Right lobe of liver (tissue), 4 donors: ENCODE measurements at regions not wholly inside any gene's neighbourhood (a gene's known extent, or its start where the extent isn't known, plus 50 kb on each side); places are given as distances from the start of the nearest gene placed in this dataset.
"Not testable (repeated sequence)": the region's sequence is repeated elsewhere in the genome, so short reads cannot be mapped to it uniquely, and the experiment has no call there.

Experiments used
- POLR2A ChIP-seq: fragments of 450-650 bp; IDR thresholded peaks from one replicate; pipeline ENCODE4 v1.6.1; 2017; ENCODE audit warnings: antibody characterized with exemption, mild to moderate bottlenecking
- TF ChIP-seq, protein P1 (sequence below), 4 donors: fragments of 200-600 bp in 3 of 4; fragments of 450-650 bp in 1 of 4; IDR thresholded peaks; one replicate each; pipeline versions ENCODE4 v1.5.1 to v1.8.0; 2016 to 2022; ENCODE audit warnings: antibody characterized with exemption in 4 of 4, mild to moderate bottlenecking in 2 of 4
- donor health status: DM: no; HTN: no; CAD: no.
- donor health status: DM: no; HTN: no; CAD: no.
- donor health status: DM: no; HTN: yes; CAD: no.

DNA sequence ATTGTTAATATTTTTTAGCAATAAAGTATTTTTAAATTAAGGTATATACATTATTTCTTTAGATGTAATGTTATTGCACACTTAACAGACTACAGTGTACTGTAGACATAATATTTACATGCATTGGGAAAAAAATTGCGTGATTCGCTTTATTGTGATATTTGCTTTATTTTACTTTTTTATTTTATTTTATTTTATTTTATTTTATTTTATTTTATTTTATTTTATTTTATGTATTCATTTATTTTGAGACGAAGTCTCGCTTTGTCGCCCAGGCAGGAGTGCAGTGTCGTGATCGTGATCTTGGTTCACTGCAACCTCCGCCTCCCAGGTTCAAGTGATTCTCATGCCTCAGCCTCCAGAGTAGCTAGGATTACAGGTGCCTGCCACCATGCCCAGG, 1522.7 kb downstream of the AMY1C start:
- TF ChIP-seq, protein P1, sequence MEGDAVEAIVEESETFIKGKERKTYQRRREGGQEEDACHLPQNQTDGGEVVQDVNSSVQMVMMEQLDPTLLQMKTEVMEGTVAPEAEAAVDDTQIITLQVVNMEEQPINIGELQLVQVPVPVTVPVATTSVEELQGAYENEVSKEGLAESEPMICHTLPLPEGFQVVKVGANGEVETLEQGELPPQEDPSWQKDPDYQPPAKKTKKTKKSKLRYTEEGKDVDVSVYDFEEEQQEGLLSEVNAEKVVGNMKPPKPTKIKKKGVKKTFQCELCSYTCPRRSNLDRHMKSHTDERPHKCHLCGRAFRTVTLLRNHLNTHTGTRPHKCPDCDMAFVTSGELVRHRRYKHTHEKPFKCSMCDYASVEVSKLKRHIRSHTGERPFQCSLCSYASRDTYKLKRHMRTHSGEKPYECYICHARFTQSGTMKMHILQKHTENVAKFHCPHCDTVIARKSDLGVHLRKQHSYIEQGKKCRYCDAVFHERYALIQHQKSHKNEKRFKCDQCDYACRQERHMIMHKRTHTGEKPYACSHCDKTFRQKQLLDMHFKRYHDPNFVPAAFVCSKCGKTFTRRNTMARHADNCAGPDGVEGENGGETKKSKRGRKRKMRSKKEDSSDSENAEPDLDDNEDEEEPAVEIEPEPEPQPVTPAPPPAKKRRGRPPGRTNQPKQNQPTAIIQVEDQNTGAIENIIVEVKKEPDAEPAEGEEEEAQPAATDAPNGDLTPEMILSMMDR (IDR thresholded peaks at IDR 0.05): not testable (repeated sequence)
- TF ChIP-seq POLR2A: not testable (repeated sequence)
